AG04449 (cell line): ENCODE measurements at regions not wholly inside any gene's neighbourhood (a gene's known extent, or its start where the extent isn't known, plus 50 kb on each side); places are given as distances from the start of the nearest gene placed in this dataset.

Experiments
- CTCF ChIA-PET: fragments of 350-600 bp; formaldehyde crosslinking; extraction: SDS; loops from one replicate; lab custom pipeline; 2021; ENCODE audit warnings: antibody characterized with exemption; lab: Yijun Ruan, JAX
- POLR2A ChIA-PET: fragments of 400-600, 350-600 bp; formaldehyde crosslinking; extraction: SDS; loops from one replicate; lab custom pipeline; 2020; ENCODE audit warnings: antibody characterized with exemption, inconsistent platforms; lab: Yijun Ruan, JAX
- DNase-seq: peaks from one replicate; pipeline ENCODE4 v3.0.0-alpha.2; 2010; ENCODE audit warnings: low read depth, low spot score
- H3K4me3 ChIP-seq: 2 replicates; pipeline ENCODE4 v1.5.1; 2011; ENCODE audit warnings: low read depth, mild to moderate bottlenecking, control low read depth, low read length
- CTCF ChIP-seq: IDR thresholded peaks from one replicate; pipeline ENCODE4 v1.5.1; 2011; ENCODE audit warnings: mild to moderate bottlenecking, moderate library complexity, low read length, control low read depth, inconsistent platforms; ENCODE audit not compliant: insufficient read depth; ENCODE audit errors: missing control alignments

GRCh38 chr18:42619771-42620170 lies 495.7 kb downstream of the RIT2 start:
- ChIA-PET CTCF (no interaction called here), POLR2A (no interaction called here)
- no peak for DNase-seq
- no peak for TF ChIP-seq CTCF
- no peak overlapping the region for H3K4me3 ChIP-seq

GRCh38 chr18:42620657-42621056 lies 494.8 kb downstream of the RIT2 start:
- TF ChIP-seq CTCF, result no peak
- no peak overlapping the region for H3K4me3 ChIP-seq
- ChIA-PET CTCF (no interaction called here), POLR2A (no interaction called here)
- DNase-seq, result no peak

GRCh38 chr18:42623935-42624334 lies 491.6 kb downstream of the RIT2 start:
- no peak for TF ChIP-seq CTCF
- no peak overlapping the region for H3K4me3 ChIP-seq
- ChIA-PET CTCF (no interaction called here), POLR2A (no interaction called here)
- DNase-seq, result no peak

- CTCF ChIA-PET, result no interaction called here
- DNase-seq, result no peak
- POLR2A ChIA-PET, result no interaction called here
- H3K4me3 ChIP-seq, result no peak overlapping the region
- TF ChIP-seq CTCF, result no peak
Measured at GRCh38 chr18:42632801-42633200, 482.7 kb downstream of the RIT2 start.

GRCh38 chr18:42635378-42636048 lies 480.0 kb downstream of the RIT2 start:
- H3K4me3 ChIP-seq, result no peak overlapping the region
- TF ChIP-seq CTCF, result no peak
- ChIA-PET CTCF (no interaction called here), POLR2A (no interaction called here)
- no peak for DNase-seq

- no peak for TF ChIP-seq CTCF
- CTCF ChIA-PET, result no interaction called here
- POLR2A ChIA-PET, result no interaction called here
- no peak overlapping the region for H3K4me3 ChIP-seq
- DNase-seq, result no peak
Measured at GRCh38 chr18:42636309-42636708, 479.2 kb downstream of the RIT2 start.
